ENCODE measurements at regions not wholly inside any gene's neighbourhood (a gene's known extent, or its start where the extent isn't known, plus 50 kb on each side); places are given as distances from the start of the nearest gene placed in this dataset.

GRCh38 chr5:8150791-8151190 lies 281.8 kb downstream of the MTRR start:
- DNase-seq = no peak

- no peak for DNase-seq
Measured at GRCh38 chr5:8156706-8157105, 287.8 kb downstream of the MTRR start.

- no peak for DNase-seq
Measured at GRCh38 chr5:8157320-8157822, 288.4 kb downstream of the MTRR start.

- DNase-seq = no peak
Measured at GRCh38 chr5:8176101-8176693, 307.2 kb downstream of the MTRR start.

GRCh38 chr5:8184455-8185063 lies 315.6 kb downstream of the MTRR start:
- DNase-seq = peak; percentile 50

- no peak for DNase-seq
Measured at GRCh38 chr5:8185852-8186251, 316.9 kb downstream of the MTRR start.

- DNase-seq = peak; percentile 82
Measured at GRCh38 chr5:8188874-8189565, 320.1 kb downstream of the MTRR start.

GRCh38 chr5:8192840-8193239 lies 323.9 kb downstream of the MTRR start:
- DNase-seq = no peak

- DNase-seq = no peak
Measured at GRCh38 chr5:8196061-8196460, 327.1 kb downstream of the MTRR start.

- DNase-seq = no peak
Measured at GRCh38 chr5:8208307-8208706, 339.4 kb downstream of the MTRR start.

GRCh38 chr5:8209500-8209899 lies 340.6 kb downstream of the MTRR start:
- no peak for DNase-seq

GRCh38 chr5:8213701-8214240 lies 344.8 kb downstream of the MTRR start:
- DNase-seq = no peak

- DNase-seq = no peak
Measured at GRCh38 chr5:8216921-8217320, 348.0 kb downstream of the MTRR start.

- DNase-seq = no peak
Measured at GRCh38 chr5:8226148-8226547, 357.2 kb downstream of the MTRR start.

- no peak for DNase-seq
Measured at GRCh38 chr5:8227112-8227511, 358.2 kb downstream of the MTRR start.

- no peak for DNase-seq
Measured at GRCh38 chr5:8229551-8229950, 360.6 kb downstream of the MTRR start.

GRCh38 chr5:8230868-8231267 lies 361.9 kb downstream of the MTRR start:
- no peak for DNase-seq

- no peak for DNase-seq
Measured at GRCh38 chr5:8233479-8233878, 364.5 kb downstream of the MTRR start.

GRCh38 chr5:8234179-8234770 lies 365.3 kb downstream of the MTRR start:
- no peak for DNase-seq

GRCh38 chr5:8238080-8238479 lies 369.1 kb downstream of the MTRR start:
- DNase-seq = no peak

- no peak for DNase-seq
Measured at GRCh38 chr5:8239198-8239597, 370.2 kb downstream of the MTRR start.

GRCh38 chr5:8239646-8240045 lies 370.7 kb downstream of the MTRR start:
- DNase-seq = no peak

- DNase-seq = no peak
Measured at GRCh38 chr5:8241076-8241475, 372.1 kb downstream of the MTRR start.

- no peak for DNase-seq
Measured at GRCh38 chr5:8241558-8241957, 372.6 kb downstream of the MTRR start.
